ENCODE measurements at regions not wholly inside any gene's neighbourhood (a gene's known extent, or its start where the extent isn't known, plus 50 kb on each side); places are given as distances from the start of the nearest gene placed in this dataset.

DNA sequence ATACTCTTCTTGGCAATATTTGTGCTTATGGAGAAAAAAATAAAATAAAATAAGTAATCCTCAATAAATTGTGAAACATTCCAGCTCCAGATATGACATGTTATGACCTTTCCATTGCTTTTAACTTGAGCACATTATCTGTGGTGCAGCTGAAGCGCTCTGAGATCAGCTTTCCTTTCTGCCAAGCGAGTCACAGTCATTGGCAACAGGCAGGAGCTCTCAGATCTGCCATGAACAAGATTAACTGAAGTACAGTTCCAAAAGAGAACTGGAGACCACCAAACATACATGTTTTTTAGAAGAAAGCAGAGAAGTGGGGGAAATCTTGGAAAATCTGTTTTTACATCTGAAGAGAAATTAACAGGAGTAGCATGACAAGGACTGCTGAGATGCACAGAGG is 89.2 kb upstream of the DSCAM start:
- no TSS peak for BruUV-seq (replicated peaks)

DNA sequence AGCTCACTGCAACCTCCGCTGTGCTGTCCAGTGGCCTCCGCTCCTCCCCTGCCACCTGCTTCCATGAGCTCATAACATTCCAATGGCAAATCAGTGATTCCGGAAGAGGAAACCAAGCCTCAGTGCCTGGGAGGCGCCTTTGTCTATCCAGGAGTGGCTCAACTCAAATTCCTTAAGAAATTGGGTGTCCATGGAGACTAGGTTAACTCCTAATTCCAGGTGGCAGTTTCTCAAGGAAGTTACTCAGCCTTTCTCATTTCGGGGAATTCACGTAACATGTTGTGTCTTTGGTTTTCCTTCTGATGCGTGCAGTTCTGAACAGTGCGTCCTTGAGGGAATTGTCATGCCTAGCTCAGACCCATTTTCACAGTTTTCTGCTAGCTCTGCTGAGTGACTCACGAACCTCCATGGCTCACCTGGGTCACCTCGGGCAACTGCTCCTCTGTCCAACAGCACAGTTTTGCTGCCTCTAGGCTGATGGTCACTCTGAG is 89.9 kb upstream of the DSCAM start:
- no peaks in the 10 kb centered on the region for H3K4me1 Mint-ChIP-seq (ENCODE audit: low read depth, unreplicated experiment)
- no peak for DNase-seq
- no peaks in the 10 kb centered on the region for H3K9me3 Mint-ChIP-seq (ENCODE audit: unreplicated experiment)
- TF ChIP-seq, protein P1, sequence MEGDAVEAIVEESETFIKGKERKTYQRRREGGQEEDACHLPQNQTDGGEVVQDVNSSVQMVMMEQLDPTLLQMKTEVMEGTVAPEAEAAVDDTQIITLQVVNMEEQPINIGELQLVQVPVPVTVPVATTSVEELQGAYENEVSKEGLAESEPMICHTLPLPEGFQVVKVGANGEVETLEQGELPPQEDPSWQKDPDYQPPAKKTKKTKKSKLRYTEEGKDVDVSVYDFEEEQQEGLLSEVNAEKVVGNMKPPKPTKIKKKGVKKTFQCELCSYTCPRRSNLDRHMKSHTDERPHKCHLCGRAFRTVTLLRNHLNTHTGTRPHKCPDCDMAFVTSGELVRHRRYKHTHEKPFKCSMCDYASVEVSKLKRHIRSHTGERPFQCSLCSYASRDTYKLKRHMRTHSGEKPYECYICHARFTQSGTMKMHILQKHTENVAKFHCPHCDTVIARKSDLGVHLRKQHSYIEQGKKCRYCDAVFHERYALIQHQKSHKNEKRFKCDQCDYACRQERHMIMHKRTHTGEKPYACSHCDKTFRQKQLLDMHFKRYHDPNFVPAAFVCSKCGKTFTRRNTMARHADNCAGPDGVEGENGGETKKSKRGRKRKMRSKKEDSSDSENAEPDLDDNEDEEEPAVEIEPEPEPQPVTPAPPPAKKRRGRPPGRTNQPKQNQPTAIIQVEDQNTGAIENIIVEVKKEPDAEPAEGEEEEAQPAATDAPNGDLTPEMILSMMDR (IDR thresholded peaks at IDR 0.05; ENCODE audit: insufficient read depth in 1 of 2, low read depth in 1 of 2, low read length in 1 of 2, severe bottlenecking in 1 of 2, unreplicated experiment in 1 of 2), result no peak
- Histone ChIP-seq H3K4me1 (no peaks in the 10 kb centered on the region), H3K9me3 (no peaks in the 10 kb centered on the region), H3K27me3 (replicated peaks; ENCODE audit: control insufficient read depth, insufficient read depth, low read length) (no peaks in the 10 kb centered on the region), H3K36me3 (ENCODE audit: control insufficient read depth, insufficient read depth, low read length) (no peaks in the 10 kb centered on the region), H3K4me3 (ENCODE audit: low read depth, low read length) (no peak overlapping the region)
- no peak overlapping the region for H3K4me3 Mint-ChIP-seq (ENCODE audit: unreplicated experiment)
- H3K27ac Mint-ChIP-seq (ENCODE audit: unreplicated experiment), result no peak overlapping the region
- intact Hi-C loops (cut with micrococcal nuclease; ENCODE audit: unreplicated experiment), result no loop called here
- BruUV-seq (replicated peaks), result no TSS peak
- POLR2A ChIA-PET, result no interaction called here
- CTCF ChIA-PET, result no interaction called here
- no peaks in the 10 kb centered on the region for H3K36me3 Mint-ChIP-seq (ENCODE audit: insufficient read depth, unreplicated experiment)
- peaks cover 13% of the 10 kb centered on the region for H3K27me3 Mint-ChIP-seq (ENCODE audit: insufficient read depth, unreplicated experiment)

More for the DNA sequence above, 89.2 kb upstream of the DSCAM start:
- Histone ChIP-seq H3K27me3 (replicated peaks; ENCODE audit: control insufficient read depth, insufficient read depth, low read length) (no peaks in the 10 kb centered on the region), H3K4me1 (no peaks in the 10 kb centered on the region), H3K9me3 (no peaks in the 10 kb centered on the region), H3K36me3 (ENCODE audit: control insufficient read depth, insufficient read depth, low read length) (no peaks in the 10 kb centered on the region), H3K4me3 (ENCODE audit: low read depth, low read length) (no peak overlapping the region)
- ChIA-PET CTCF (no interaction called here), POLR2A (no interaction called here)
- H3K4me1 Mint-ChIP-seq (ENCODE audit: low read depth, unreplicated experiment), result no peaks in the 10 kb centered on the region
- no peak for DNase-seq
- H3K4me3 Mint-ChIP-seq (ENCODE audit: unreplicated experiment), result no peak overlapping the region
- intact Hi-C loops (cut with micrococcal nuclease; ENCODE audit: unreplicated experiment), result no loop called here
- peaks cover 15% of the 10 kb centered on the region for H3K27me3 Mint-ChIP-seq (ENCODE audit: insufficient read depth, unreplicated experiment)
- no peak overlapping the region for H3K27ac Mint-ChIP-seq (ENCODE audit: unreplicated experiment)
- H3K9me3 Mint-ChIP-seq (ENCODE audit: unreplicated experiment), result no peaks in the 10 kb centered on the region
- H3K36me3 Mint-ChIP-seq (ENCODE audit: insufficient read depth, unreplicated experiment), result no peaks in the 10 kb centered on the region
- TF ChIP-seq, protein P1 (IDR thresholded peaks at IDR 0.05; ENCODE audit: insufficient read depth in 1 of 2, low read depth in 1 of 2, low read length in 1 of 2, severe bottlenecking in 1 of 2, unreplicated experiment in 1 of 2), result no peak

DNA sequence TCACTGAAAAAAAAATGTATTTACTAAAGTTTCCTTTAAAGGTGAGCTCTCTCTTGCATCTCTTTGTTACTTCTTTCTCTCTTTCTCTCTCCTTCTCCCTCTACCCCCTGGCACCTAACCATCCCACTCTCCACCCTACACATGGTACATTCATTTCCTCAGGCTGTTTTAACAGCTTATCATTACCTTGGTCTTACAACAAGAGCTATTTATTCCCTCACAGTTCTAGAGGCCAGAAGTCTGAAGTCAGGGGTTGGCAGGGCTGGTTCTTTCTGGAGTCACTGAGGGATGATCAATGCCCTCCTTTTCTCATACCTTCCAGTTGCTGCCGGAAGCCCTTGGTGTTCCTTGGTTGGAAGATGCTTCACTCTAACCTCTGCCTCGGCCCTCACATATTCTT is 91.1 kb upstream of the DSCAM start:
- Mint-ChIP-seq H3K9me3 (ENCODE audit: unreplicated experiment) (no peaks in the 10 kb centered on the region), H3K27me3 (ENCODE audit: insufficient read depth, unreplicated experiment) (peaks cover 10% of the 10 kb centered on the region), H3K36me3 (ENCODE audit: insufficient read depth, unreplicated experiment) (no peaks in the 10 kb centered on the region), H3K4me1 (ENCODE audit: low read depth, unreplicated experiment) (no peaks in the 10 kb centered on the region), H3K4me3 (ENCODE audit: unreplicated experiment) (no peak overlapping the region), H3K27ac (ENCODE audit: unreplicated experiment) (no peak overlapping the region)
- Histone ChIP-seq H3K36me3 (ENCODE audit: control insufficient read depth, insufficient read depth, low read length) (no peaks in the 10 kb centered on the region), H3K27me3 (replicated peaks; ENCODE audit: control insufficient read depth, insufficient read depth, low read length) (no peaks in the 10 kb centered on the region), H3K9me3 (no peaks in the 10 kb centered on the region), H3K4me1 (no peaks in the 10 kb centered on the region), H3K4me3 (ENCODE audit: low read depth, low read length) (no peak overlapping the region)
- intact Hi-C loops (cut with micrococcal nuclease; ENCODE audit: unreplicated experiment), result no loop called here
- DNase-seq, result no peak
- POLR2A ChIA-PET, result no interaction called here
- CTCF ChIA-PET, result no interaction called here
- no TSS peak for BruUV-seq (replicated peaks)
- TF ChIP-seq, protein P1 (IDR thresholded peaks at IDR 0.05; ENCODE audit: insufficient read depth in 1 of 2, low read depth in 1 of 2, low read length in 1 of 2, severe bottlenecking in 1 of 2, unreplicated experiment in 1 of 2), result no peak
